ENCODE measurements at regions not wholly inside any gene's neighbourhood (a gene's known extent, or its start where the extent isn't known, plus 50 kb on each side); places are given as distances from the start of the nearest gene placed in this dataset.
"Not testable (repeated sequence)": the region's sequence is repeated elsewhere in the genome, so short reads cannot be mapped to it uniquely, and the experiment has no call there.

DNA sequence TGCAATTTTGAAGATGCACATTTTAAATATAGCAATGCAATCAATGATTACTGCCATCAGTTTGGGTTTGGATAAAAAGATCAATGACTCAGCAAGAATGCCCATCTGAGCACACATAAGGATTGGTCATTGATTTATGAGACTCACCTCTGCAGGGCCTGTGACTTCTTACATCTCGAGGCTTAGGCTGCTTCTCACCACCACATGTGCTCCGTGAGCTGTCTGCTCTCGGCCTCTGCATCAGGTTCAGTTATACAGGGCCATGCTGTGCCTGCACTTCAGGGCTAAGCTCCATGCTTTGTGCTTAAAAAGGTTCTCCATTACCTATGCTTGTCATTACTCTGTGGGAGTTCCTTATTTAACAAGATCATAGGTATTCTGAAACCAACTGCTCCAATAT lies 887.5 kb downstream of the DIPK2A start:
- no peak for DNase-seq

DNA sequence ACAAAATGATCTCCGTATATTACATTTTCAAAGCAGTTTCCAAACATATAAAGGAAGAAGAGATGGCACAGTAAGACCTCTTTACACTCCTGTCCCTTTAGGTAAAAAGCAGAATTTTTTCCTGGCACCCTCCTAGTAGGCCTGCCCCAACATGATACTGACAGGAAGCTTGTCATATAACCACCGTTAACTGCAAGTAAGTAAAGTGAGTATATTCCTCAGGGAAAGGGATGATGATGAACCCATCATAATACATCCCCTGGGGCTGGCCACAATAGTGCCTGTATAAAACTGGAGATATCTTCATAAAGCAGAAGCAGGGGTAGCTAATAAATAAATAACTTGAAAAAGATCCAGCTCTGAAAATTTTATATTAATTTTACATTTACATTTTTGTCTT lies 893.0 kb downstream of the DIPK2A start:
- no peak for DNase-seq

DNA sequence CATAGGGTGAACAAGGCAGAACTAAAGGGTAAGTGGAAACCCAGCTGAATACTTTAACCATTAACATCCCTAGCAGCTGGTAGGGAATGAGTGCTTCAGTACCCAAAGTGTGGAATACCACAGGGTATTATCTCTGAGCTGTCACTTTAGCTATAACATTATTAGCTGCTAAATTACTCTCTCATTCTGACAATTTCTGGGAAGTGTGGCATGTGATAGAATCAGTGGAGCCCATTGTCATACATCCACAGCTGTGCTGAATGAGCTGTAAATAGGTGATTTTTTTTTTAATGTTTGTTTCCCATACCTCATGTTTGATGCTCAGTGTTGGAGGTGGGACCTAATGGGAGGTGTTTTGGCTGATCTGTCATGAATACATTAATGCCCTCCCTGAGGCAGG lies 894.3 kb downstream of the DIPK2A start:
- no peak for DNase-seq

DNA sequence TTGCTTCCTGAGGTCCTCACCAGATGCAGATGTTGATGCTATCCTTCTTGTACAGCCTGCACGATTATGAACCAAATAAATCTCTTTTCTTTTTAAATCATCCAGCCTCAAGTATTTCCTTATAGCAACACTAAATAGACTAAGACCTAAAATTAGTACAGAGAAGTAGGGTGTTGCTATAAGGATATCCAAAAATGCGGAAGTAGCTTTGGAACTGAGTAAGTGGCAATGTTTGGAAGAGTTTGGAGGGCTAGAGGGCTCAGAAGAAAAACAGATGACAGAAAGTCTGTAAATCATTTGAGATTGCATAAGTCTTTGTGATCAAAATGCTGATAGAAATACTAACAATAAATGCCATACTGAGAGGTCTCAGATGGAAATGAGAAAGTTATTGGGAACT lies 894.9 kb downstream of the DIPK2A start:
- no peak for DNase-seq

DNA sequence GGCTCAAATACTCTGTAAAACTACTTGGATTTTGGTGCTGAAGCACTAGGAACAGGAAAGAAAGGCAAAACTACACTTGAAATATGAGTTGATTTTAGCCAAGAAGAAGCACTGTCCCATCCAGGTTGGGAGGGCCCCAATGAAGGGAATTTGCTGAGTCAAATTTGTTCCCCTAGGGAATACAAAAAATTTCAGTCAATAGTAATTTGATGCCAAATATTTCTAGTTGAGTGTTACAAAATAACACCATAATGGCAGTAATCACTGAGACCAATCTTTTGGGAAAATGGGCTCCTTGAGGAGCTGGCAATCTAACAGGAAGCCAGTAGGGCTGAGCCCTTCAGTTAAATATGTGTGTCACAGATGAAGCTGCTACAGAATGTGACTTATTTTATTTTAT lies 896.9 kb downstream of the DIPK2A start:
- no peak for DNase-seq

DNA sequence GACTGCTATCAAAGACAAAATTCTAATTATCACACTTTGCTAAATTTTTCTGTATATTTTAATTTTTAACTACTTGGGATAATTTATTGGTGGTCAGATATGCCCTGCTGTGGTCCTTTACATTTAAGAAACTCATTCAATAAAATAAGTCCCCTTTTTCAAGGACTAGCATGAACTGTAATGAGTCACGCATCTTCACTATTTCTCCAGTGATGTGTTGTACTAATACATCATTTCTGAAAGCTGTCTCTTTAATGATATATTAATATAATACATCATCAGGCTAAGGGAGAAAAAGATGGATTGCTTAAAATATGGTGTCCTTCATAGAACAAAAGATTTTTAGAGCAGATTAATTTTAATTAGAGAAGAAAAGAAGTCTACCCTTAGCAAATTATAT lies 901.4 kb downstream of the DIPK2A start:
- no peak for DNase-seq

DNA sequence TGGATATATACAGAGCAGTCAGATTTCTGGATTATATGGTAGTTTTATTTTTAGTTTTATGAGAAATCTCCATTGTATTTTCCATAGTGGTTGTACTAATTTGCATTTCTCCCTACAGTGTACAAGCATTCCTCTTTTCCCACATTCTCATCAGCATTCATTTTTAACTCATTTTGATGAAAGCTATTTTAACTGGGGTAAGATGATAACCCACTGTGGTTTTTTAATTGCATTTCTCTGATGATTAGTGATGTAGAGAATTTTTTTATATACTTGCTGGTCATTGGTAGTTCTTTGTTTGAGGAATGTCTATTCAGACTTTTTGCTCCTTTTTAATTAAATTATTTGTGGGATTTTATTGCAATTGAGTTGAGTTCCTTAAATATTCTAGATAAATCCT lies 903.6 kb downstream of the DIPK2A start:
- no peak for DNase-seq

DNA sequence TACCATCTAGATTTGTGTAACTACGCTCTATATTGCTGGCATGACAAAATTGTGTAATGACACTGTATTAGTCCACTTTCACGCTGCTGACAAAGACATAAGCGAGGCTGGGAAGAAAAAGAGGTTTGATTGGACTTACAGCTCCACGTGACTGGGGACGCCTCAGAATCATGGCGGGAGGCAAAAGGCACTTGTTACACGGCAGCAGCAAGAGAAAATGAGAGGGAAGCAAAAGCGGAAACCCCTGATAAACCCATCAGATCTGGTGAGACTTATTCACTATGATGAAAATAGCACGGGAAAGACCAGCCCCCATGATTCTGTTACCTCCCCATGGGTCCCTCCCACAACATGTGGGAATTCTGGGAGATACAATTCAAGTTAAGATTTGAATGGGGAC lies 905.7 kb downstream of the DIPK2A start:
- DNase-seq, result no peak

DNA sequence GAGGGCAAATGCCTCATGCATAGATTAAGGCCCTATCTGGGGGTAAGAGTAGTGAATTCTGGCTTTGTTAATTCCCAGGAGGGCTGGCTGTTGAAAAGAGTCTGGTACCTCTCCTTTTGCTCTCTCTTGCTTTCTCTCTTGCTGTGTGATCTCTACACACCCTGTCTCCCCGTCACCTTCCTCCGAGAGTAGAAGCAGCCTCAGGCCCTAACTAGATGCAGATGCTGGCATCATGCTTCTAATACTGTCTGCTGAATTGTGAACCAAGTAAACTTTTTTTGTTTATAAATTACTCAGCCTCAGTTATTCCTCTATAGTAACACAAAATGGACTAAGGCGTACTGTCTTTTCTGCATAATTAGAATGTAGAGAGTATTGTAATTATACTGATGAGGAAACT lies 908.1 kb downstream of the DIPK2A start:
- no peak for DNase-seq

DNA sequence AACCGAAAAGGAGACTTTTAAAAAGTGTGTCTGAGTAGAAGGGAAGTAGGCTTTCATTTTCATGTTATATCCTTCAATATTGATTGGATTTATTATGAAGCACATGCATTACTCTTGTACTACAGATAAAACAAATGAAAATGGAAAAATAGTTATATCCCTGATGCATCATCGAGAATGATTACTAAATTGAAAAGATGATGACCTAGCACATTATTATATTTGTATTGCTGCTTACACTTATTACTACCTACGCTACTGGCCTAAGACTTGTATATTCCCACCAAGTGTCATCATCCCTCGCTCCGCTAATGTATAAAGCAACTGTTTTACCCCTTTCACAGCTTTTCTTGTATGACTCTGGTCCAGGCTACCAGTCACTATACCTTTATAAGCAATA lies 922.4 kb downstream of the DIPK2A start:
- no peak for DNase-seq

DNA sequence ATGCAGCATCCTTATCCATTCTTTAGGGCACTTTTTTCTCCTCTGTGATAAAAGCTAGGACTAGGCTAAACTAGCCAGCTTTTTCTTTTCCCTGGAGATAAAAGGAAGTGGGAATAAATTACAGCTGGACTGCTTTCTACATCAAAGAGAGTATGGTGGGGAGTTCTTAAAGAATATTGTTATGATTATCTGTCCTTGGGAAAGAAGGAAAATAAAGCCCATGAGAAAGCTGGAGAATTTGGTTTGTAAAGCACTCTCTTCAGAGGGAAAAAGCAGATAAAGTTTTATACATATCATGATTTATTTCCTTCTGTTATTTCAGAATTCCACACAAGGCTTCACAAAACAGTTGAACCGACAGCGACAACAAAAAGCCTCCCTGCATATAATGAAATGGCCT lies 923.0 kb downstream of the DIPK2A start:
- no peak for DNase-seq

DNA sequence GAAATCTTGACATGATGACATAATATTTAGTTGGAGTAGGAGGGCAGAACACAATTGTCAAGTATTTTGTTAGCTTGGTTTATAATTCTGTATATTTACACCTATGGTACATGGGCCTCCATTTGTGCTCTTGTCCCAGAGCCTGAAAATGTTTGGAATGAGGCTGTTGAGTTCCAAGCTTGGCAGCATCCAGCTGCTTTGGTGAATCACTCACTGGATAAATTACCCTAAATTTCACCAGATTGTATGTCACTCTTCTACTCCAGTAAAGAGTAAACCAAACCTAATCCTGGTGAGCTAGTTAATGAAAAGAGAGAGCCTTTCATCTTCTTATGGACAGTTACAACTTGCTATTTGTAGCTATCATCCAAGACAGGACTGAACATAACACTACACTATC lies 928.7 kb downstream of the DIPK2A start:
- DNase-seq, result no peak

DNA sequence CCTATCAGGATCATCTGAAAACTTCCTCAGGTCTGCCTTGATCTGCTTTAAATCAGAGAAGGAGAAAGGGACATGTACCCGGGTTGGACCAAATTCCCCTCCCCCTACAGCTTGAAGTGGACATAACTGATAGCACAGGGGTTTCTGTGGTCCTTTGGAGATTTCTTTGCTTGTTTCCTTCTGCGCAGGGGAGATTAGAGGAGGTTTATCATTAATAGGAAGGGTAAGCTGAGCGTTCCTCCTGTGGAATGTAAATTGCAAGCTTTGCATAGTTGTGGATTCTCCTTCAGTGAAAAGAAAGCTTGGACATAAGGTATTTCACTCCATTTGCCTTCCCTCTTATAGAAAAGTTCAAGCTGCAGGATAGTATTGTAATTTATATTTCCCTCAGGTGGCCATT lies 936.0 kb downstream of the DIPK2A start:
- not testable (repeated sequence) for DNase-seq

DNA sequence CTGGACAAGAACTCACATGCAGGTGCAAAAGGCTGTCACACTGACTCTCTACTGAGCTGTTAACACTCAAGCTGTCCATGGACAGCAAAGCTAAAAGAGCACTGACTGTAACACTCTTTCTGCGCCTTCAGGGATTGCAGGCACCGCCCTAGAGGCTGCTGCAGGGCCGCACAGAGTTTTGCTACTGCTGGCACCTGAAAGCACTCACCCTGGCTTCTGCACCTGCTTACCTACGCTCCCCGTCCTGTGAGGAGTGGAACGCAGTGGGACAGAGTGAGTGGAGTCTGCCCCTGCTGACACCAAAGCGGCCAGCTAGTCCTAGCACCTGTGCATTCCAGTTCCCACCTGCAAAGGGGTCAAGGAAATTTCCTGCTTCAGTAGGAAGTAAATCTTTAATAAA lies 941.3 kb downstream of the DIPK2A start:
- DNase-seq, result no peak

DNA sequence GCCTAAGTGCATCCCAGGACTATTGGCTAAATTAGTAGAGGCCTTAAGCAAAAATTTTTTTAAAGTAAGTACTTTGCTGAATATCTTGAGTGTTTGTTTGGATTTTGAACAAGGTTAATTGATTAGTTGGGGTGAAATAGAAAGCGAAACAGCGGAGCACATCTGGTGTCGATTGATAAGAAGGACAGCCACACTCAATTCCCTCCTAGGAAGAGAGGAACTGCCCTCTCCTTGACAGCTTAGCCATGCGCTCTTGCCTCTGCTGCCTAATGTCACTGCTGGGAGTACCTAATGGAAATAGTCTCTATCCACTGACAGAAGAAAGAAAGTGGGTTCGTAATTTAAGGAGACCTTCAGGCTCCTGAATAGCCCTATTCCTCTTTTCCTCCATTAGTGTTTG lies 943.6 kb downstream of the DIPK2A start:
- DNase-seq, result no peak

DNA sequence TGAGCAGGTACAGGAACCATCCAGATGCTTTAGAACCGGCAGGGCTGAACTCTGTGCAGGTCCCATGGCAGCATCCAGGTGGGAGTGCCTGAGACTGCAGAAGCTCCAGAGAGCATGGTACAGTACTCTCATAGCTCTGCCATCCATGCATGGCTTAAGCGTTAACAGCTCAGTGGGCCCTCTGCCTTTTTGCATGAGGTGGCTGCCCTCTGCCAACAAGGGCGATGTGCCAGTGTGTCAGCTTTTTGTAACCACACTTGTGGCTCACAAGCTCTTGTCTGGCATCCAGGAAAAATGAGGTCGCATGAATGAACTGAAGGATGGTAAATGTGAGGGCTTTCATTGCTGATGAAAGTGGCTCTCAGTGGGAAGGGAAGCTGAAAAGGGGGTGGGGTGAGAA lies 950.1 kb downstream of the DIPK2A start:
- no peak for DNase-seq

DNA sequence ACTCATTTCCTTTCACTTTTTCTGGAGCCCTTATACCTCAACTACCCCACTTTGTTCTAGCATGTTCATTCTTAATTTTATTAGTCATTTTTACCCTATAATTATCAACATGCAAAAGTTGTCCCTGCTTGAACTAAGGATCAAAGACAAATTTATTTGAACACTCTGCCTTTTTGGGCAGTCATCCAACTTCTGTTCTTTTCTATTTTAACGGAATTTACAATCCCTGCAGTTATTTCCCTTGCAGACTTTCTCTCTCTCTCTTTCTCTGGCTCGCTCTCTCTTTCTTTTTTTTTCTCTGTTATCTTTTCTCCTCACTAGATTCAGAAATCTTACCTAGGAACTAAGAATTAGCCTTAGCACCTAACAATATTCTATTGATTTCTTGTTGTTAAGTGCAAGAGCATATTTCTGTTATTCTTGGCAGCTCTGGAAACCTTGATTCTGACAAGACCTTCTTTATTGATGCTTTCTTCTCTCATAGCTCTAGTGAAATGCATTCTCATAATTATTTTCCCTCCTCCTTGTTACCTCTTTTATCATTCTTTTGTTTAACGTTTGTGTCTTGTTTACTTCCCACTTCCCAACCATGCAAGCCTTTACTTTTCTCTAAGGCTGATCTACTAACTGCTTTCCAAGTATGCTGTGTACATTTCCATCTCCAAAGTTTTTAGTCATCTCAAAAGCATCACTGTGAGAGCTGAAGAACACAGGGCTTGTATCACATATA lies 951.6 kb downstream of the DIPK2A start:
- no peak for DNase-seq

DNA sequence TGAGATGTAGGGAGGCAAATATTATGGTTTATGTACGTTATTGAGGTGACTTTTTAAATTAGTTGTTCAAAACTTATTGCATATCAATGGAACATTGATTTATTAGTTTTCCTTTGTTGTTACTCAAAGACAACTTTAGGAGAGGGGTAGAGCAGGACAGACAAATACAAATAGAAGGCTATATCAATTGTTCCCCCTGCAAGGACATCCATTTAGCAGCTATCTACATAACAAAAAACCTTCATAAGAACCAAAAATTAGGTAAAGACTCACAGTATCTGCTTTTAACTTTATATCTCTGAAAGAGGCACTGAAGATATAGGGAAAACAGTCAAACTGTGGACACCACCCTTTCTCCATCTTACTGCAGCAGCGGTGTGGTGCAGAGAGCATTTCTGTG lies 958.8 kb downstream of the DIPK2A start:
- DNase-seq, result no peak

DNA sequence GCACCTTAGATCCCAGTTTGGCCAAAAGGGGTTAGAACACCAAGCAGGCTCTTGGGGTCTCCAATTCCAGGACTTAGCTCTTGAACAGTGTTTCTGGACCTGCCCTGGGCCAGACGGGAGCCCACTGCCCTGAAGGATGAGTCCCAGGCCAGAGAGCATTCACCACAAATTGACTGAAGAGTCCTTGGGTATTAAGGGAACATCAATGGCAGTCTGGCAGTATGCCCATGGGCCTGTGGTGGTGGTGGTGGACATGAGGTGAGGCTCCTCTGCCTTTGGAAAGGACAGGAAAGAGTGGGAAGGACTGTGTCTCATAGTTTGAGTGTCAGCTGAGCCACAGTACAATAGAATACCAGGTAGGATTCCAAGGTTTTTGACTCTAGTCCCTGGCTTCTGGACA lies 960.0 kb downstream of the DIPK2A start:
- DNase-seq, result no peak

DNA sequence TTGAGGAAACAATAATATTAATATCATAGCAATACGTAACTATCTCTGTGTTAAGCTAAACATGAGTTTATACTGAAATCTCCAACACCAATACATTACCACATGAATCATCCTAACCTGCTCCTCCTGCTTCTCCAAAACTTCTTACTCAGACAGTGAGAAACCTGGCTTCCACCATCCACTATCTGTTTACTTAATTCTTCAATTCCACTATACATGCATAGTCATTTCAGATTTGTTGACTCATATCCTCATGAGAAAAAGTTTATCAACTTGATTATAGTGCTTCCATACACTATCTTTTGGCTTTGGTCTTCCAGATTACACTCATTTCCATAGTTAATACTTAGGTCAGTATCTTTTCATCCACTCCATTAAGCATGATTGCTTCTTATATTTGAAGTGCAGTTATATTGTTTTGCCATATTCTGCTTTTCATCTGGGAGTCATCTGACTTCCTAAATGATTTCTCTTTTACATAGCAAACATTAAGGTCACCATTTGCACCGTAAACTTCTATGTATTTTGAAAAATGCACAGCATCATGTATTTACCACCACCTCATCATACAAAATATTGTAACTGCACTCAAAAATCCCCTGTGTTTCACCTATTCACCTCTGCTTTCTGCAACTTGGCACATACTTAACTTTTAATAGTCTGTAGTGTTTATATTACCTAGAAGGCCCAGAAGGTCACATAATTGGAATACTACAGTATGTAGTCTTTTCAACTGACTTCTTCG lies 970.6 kb downstream of the DIPK2A start:
- no peak for DNase-seq

DNA sequence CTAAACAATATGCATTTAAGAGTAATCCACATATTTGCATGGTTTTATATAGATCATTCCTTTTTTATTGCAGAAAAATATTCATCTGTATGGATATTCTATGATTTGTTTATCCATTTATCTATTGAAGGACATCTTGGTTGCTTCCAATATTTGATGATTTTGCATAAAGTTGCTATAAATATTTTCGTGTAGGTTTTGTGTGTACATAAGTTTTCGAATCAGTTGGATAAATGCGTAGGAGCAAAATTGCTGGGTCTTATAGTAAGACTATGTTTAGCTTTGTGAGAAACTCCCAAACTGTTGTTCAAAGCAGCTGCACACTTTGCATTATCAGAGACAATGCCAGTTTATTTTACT lies 971.2 kb downstream of the DIPK2A start:
- DNase-seq, result no peak

DNA sequence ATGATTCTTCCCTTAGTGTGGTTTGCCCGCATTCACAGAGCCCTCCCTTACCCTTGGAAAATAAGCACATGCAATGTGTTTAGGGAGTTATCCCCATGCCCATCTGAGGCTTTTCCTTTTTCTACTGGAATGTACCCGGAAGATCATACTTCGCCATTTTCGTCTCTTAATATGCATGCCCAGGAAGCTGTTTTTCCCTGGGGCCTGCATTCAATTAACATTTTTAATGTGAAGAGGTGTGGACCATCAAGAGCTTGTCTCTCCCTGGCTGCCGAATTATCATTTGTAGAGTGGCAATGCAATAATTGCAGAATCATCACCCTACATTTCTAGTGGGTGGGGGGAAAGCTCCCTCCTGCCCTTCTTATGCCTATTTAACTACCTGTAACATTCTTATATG lies 976.3 kb downstream of the DIPK2A start:
- no peak for DNase-seq

DNA sequence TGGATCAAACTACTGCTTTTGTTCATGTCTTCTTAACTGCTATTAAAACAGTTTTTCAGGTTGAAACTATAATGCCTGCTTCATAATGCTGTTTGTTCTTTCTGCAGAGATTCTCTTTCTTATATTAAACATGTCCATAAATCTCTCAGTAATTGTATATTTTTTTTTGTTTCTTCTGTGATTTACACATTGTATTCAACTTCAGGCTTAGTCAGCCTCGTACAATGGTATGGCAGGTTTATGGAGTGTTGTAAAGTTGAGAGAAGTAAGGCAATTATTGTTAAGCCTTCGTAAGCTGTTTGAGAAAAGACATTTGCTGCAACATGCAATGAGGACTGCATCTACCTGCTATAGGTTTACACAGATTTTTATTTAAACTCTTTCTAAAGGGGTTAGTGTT lies 977.1 kb downstream of the DIPK2A start:
- DNase-seq, result no peak

DNA sequence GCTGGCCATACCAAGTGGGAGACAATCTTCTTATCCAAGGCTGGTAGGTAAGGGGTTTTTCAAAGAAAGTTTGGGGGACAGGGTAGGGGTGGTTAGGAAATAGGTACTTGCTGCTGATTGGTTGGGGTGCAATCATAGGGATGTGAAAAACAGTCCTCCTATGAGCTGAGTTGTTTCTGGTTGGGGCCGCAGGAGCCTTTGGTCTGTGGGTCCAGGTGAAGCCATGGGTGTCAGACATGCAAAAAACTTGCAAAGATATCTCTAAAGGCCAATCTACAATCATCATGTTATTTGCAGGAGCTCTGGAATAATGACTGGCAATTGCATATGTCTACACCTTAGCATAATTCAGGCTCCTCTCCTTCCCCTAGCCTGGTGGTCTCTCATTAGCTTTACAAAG lies 982.3 kb downstream of the DIPK2A start:
- no peak for DNase-seq

Measured in activated CD4-positive, alpha-beta T cell treated with anti-CD3 and anti-CD28 coated beads, Interleukin-2, Interleukin-6, amounts not matched to agents 100 ng/mL and 50 ng/mL, durations not matched to agents 16 hours and 8 hours (primary cell).